ENCODE measurements at regions not wholly inside any gene's neighbourhood (a gene's known extent, or its start where the extent isn't known, plus 50 kb on each side); places are given as distances from the start of the nearest gene placed in this dataset.

DNA sequence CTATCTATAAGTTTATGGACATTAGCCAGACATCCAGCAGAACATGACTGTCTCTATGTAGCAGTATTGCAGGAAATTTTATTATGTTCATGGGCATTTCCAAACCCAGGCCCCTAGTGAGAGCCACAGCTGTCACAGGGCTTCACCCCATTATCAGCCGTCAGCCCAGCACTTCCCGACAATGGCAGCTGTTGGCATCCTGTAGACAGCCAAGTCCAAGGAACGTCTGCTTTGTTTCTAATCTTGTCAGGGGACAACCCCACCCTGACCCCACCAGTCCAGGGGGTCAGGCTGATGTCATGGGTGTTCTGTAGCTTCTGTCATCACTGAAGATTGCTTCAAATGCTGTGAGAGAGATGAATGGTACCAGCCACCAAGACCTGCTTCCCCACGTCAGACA is 565.3 kb upstream of the BRINP1 start:
- no peak overlapping the region for H3K4me3 ChIP-seq
- no peaks in the 10 kb centered on the region for H3K27me3 ChIP-seq
- TF ChIP-seq, protein P1, sequence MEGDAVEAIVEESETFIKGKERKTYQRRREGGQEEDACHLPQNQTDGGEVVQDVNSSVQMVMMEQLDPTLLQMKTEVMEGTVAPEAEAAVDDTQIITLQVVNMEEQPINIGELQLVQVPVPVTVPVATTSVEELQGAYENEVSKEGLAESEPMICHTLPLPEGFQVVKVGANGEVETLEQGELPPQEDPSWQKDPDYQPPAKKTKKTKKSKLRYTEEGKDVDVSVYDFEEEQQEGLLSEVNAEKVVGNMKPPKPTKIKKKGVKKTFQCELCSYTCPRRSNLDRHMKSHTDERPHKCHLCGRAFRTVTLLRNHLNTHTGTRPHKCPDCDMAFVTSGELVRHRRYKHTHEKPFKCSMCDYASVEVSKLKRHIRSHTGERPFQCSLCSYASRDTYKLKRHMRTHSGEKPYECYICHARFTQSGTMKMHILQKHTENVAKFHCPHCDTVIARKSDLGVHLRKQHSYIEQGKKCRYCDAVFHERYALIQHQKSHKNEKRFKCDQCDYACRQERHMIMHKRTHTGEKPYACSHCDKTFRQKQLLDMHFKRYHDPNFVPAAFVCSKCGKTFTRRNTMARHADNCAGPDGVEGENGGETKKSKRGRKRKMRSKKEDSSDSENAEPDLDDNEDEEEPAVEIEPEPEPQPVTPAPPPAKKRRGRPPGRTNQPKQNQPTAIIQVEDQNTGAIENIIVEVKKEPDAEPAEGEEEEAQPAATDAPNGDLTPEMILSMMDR (IDR thresholded peaks at IDR 0.05), result no peak
- no peaks in the 10 kb centered on the region for H3K36me3 ChIP-seq
- no peak for DNase-seq (ENCODE audit: low spot score in 2 of 2)
- H3K4me1 ChIP-seq, result peaks cover 0 to 9% of the 10 kb centered on the region in 2 donors
- no peaks in the 10 kb centered on the region for H3K9me3 ChIP-seq
- no peak overlapping the region for H3K27ac ChIP-seq
- intact Hi-C loops (cut with DNase I), result no loop called here

DNA sequence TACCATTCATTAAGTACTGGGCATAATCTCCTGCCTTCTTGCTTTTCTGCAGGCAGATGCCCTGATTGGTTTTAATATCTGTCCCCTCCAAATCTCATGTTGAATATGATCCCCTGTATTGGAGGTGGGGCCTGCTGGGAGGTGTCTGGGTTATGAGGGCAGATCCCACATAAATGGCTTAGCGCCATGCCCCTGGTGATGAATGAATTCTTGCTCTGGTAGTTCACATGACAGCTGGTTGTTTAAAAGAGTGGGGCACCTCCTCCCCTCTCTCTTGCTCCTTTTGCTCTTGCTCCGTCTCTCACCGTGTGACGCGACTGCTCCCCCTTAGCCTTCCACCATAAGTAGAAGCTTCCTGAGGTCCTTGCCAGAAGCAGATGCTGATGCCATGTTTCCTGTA is 564.0 kb upstream of the BRINP1 start:
- Histone ChIP-seq H3K9me3 (no peaks in the 10 kb centered on the region), H3K36me3 (no peaks in the 10 kb centered on the region), H3K4me3 (no peak overlapping the region), H3K27me3 (no peaks in the 10 kb centered on the region), H3K27ac (no peak overlapping the region), H3K4me1 (no peaks in the 10 kb centered on the region)
- TF ChIP-seq, protein P1 (IDR thresholded peaks at IDR 0.05), result no peak
- intact Hi-C loops (cut with DNase I), result no loop called here
- DNase-seq (ENCODE audit: low spot score in 2 of 2), result no peak

DNA sequence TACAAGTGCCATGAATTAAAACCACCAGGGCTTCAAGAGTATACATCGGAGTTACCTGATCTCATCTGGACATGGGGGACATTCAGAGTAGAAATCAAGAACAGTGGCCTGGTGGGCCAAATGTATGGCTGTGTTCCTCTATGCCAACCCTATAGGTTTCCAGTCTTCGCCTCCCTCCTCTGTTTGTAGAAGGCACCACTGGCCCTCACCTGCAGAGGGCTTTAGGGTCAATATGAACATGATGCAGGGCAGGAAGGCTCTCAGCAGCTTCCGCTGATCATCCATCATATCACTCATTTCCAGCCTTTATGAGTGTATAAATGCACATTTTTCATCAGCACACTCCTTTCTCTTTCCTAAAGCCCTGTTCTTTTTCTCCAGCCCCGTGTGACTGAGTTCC is 555.5 kb upstream of the BRINP1 start:
- Histone ChIP-seq H3K4me3 (no peak overlapping the region), H3K9me3 (no peaks in the 10 kb centered on the region), H3K4me1 (no peaks in the 10 kb centered on the region), H3K36me3 (no peaks in the 10 kb centered on the region), H3K27ac (no peak overlapping the region), H3K27me3 (no peaks in the 10 kb centered on the region)
- no peak for DNase-seq (ENCODE audit: low spot score in 2 of 2)
- intact Hi-C loops (cut with DNase I), result no loop called here
- TF ChIP-seq, protein P1 (IDR thresholded peaks at IDR 0.05), result no peak

DNA sequence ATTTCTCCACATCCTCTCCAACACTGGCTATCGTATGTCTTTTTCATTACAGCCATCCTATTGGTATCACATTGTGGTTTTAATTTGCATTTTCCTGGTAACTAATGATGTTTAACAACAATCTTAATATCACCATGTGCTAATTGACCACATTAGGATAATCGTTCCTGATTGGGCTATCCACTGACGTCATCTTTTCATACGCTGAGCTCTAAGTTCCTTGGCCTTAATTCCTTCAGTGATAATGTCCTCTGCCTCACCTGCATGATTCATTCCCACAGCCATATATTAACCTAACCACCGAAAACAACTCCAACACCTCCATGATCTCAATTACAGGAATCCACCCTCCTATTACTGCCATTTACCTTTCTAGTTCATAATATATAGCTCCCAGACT is 547.9 kb upstream of the BRINP1 start:
- Histone ChIP-seq H3K36me3 (no peaks in the 10 kb centered on the region), H3K4me1 (no peaks in the 10 kb centered on the region), H3K4me3 (no peak overlapping the region), H3K9me3 (no peaks in the 10 kb centered on the region), H3K27me3 (no peaks in the 10 kb centered on the region), H3K27ac (no peak overlapping the region)
- intact Hi-C loops (cut with DNase I), result no loop called here
- TF ChIP-seq, protein P1 (IDR thresholded peaks at IDR 0.05), result no peak
- DNase-seq (ENCODE audit: low spot score in 2 of 2), result no peak

DNA sequence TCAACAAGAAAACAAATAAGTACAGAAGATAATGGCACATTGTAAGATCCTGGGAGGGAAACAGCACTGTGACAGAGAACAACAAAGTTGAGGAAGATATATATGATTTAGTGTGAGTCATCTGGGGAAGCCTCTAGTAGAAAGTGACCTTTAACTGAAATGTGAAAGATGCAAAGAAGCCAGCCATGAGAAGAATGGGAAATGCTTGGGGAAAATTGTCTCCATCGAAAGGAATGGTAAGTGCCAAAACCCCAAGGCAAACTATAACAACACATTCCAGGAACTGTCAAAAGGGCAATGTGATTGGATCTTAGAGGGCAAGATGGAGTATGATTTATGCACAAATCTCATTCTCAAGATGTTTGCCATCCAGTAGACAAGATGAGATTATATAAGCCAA is 537.8 kb upstream of the BRINP1 start:
- no peak overlapping the region for H3K4me3 ChIP-seq
- intact Hi-C loops (cut with DNase I), result no loop called here
- DNase-seq (ENCODE audit: low spot score in 2 of 2), result no peak
- H3K27ac ChIP-seq, result no peak overlapping the region
- H3K4me1 ChIP-seq, result no peaks in the 10 kb centered on the region
- TF ChIP-seq, protein P1 (IDR thresholded peaks at IDR 0.05), result no peak
- H3K36me3 ChIP-seq, result no peaks in the 10 kb centered on the region
- H3K27me3 ChIP-seq, result no peaks in the 10 kb centered on the region
- H3K9me3 ChIP-seq, result no peaks in the 10 kb centered on the region

DNA sequence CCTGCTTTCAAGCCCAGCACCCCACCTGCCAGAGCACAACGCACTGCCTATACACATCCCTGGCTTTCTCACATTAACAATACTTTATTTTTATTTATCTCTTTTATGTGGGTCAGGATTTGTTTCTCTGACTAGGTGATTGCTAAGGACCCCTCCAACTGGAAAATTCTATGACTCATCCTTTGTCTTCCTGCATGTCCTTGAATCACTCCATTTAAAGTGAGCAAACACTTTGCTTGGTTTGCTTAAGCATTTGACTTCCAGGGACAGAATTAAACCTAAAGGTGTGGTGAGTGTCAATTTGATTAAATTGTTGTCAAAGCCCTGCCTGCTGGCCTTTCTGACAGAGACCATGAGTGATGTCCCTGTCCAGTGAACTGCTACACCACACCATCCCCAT is 536.5 kb upstream of the BRINP1 start:
- intact Hi-C loops (cut with DNase I), result no loop called here
- no peaks in the 10 kb centered on the region for H3K27me3 ChIP-seq
- DNase-seq (ENCODE audit: low spot score in 2 of 2), result no peak
- H3K4me1 ChIP-seq, result no peaks in the 10 kb centered on the region
- H3K27ac ChIP-seq, result no peak overlapping the region
- H3K9me3 ChIP-seq, result no peaks in the 10 kb centered on the region
- TF ChIP-seq, protein P1 (IDR thresholded peaks at IDR 0.05), result no peak
- H3K36me3 ChIP-seq, result no peaks in the 10 kb centered on the region
- H3K4me3 ChIP-seq, result no peak overlapping the region

Data from ascending aorta (tissue), 2 donors.